ENCODE measurements at regions not wholly inside any gene's neighbourhood (a gene's known extent, or its start where the extent isn't known, plus 50 kb on each side); places are given as distances from the start of the nearest gene placed in this dataset.
A peak's percentile ranks its signal among the peaks of the same experiment; 100 is the strongest.
"Not testable (repeated sequence)": the region's sequence is repeated elsewhere in the genome, so short reads cannot be mapped to it uniquely, and the experiment has no call there.

DNA sequence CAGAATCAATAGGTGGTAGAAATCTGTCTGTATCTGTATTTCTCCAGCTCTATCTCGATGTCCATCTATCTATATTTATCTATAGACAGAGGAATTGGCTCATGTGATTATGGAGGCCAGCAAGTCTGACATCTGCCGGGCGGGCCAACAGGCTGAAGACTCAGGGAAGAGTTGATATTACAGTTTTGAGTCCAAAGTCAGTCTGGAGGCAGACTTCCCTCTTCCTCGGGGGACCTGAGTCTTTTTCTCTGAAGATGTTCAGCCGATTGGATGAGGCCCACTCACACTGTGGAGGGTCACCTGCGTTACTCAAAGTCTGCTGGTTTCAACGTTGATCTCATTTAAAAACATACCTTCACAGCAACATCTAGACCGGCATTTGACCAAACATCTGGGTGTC lies 98.7 kb downstream of the RAMP3 start:
- no peaks in the 10 kb centered on the region for H3K4me1 Mint-ChIP-seq
- no peak for DNase-seq
- no peaks in the 10 kb centered on the region for H3K36me3 Mint-ChIP-seq
- H3K4me3 Mint-ChIP-seq: no peak overlapping the region
- H3K27ac Mint-ChIP-seq: no peak overlapping the region
- peaks cover 28% of the 10 kb centered on the region for H3K27me3 Mint-ChIP-seq
- H3K9me3 Mint-ChIP-seq: no peaks in the 10 kb centered on the region

DNA sequence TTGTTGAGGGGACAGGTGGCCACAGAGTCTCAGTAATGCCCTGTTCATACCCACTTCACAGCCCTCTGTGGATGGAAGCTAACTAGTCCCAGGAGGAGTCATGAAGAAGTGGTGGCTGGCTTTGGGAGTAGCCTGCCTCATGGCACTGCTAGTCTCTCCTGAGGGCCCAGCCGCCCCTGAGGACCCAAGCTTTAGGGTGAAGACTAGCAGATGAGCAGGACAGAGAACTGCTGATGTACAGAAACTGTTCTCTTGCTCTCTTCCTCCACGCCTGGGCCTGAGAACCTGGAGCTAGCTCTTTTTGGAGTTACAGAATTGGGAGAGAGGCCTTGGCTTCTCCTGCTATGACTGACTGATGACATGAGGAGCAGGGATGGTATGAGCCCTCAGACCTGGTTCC lies 99.2 kb downstream of the RAMP3 start:
- no peaks in the 10 kb centered on the region for H3K36me3 Mint-ChIP-seq
- peaks cover 28% of the 10 kb centered on the region for H3K27me3 Mint-ChIP-seq
- H3K4me3 Mint-ChIP-seq: no peak overlapping the region

DNA sequence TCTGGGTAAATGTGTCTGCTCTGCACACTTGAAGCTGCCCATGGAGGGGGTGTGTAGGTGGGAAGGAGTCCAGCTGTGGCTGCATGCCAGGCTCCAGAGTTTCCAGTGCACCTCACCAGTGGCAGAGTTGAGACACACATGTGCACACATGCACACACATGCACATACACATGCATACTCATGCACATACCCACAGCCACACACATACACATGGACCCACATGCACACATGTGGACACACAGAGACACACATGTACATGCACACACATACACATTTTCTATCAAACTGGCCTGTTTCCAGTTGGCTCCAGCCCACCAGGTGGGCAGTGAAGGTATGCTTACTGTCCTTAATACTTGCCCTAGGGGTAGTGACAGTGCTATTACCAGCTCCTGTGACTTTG lies 99.7 kb downstream of the RAMP3 start:
- H3K4me3 Mint-ChIP-seq: no peak overlapping the region
- H3K9me3 Mint-ChIP-seq: no peaks in the 10 kb centered on the region
- no peak for DNase-seq
- no peaks in the 10 kb centered on the region for H3K4me1 Mint-ChIP-seq
- peaks cover 28% of the 10 kb centered on the region for H3K27me3 Mint-ChIP-seq
- H3K36me3 Mint-ChIP-seq: no peaks in the 10 kb centered on the region
- no peak overlapping the region for H3K27ac Mint-ChIP-seq

More for the DNA sequence above, 99.2 kb downstream of the RAMP3 start:
- no peaks in the 10 kb centered on the region for H3K9me3 Mint-ChIP-seq
- H3K27ac Mint-ChIP-seq: no peak overlapping the region
- H3K4me1 Mint-ChIP-seq: no peaks in the 10 kb centered on the region
- DNase-seq: no peak

DNA sequence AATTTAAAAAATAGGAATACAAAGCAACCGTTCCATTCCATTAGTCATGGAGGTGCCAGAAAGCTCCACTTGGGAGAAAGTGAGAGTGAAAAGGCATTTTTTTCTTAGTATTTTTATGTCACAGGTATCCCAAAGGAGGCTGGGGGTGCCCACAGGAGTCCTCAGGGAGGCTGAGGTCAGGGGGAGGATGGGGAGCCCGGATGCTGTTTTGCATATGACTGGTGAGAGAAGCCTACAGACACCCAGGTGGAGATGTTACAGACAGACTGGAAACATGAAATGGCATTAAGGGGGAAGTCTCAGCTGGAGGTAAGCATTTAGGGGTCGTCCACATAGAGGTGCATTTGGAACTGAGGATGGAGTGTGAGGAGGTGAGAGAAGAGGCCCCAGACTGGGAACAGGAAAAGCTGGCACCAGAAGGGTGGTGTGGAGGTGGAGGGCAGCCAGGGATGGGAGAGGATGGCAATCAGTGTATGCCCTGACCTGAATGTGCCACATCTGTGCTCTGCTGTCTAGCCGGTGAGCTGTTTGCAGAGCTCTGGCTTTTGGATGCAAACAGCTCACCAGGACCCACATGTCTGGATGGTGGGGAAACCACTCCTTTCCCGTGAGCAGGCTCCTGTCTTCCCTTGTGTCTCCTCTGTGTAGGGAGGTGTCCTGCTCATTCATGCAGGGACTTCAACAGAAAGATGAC lies 101.1 kb downstream of the RAMP3 start:
- no peak for DNase-seq
- Mint-ChIP-seq H3K9me3 (peaks cover 4% of the 10 kb centered on the region), H3K27me3 (peaks cover 20% of the 10 kb centered on the region), H3K27ac (no peak overlapping the region), H3K4me1 (no peaks in the 10 kb centered on the region), H3K36me3 (no peaks in the 10 kb centered on the region), H3K4me3 (no peak overlapping the region)

DNA sequence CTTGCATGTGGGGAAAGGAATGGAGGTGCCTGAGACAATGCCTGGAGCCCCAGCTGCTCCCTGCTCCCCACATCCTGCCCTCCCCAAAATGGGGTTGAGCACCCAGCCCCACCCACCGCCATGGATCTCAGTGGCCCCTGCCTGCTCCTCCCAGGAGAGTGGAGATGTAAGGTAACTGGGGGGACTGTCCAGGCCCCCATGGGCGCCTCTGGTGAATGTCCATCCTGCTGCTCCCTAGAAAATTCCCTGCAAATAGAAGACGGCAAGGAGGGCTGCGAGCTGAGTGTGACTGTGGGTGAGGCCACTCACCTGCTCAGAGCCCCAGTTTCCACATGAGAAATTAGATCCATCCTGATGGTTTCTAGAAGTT lies 101.6 kb downstream of the RAMP3 start:
- Mint-ChIP-seq H3K4me3 (no peak overlapping the region), H3K36me3 (no peaks in the 10 kb centered on the region), H3K27me3 (peaks cover 22% of the 10 kb centered on the region), H3K4me1 (no peaks in the 10 kb centered on the region), H3K27ac (no peak overlapping the region), H3K9me3 (peaks cover 4% of the 10 kb centered on the region)
- no peak for DNase-seq

DNA sequence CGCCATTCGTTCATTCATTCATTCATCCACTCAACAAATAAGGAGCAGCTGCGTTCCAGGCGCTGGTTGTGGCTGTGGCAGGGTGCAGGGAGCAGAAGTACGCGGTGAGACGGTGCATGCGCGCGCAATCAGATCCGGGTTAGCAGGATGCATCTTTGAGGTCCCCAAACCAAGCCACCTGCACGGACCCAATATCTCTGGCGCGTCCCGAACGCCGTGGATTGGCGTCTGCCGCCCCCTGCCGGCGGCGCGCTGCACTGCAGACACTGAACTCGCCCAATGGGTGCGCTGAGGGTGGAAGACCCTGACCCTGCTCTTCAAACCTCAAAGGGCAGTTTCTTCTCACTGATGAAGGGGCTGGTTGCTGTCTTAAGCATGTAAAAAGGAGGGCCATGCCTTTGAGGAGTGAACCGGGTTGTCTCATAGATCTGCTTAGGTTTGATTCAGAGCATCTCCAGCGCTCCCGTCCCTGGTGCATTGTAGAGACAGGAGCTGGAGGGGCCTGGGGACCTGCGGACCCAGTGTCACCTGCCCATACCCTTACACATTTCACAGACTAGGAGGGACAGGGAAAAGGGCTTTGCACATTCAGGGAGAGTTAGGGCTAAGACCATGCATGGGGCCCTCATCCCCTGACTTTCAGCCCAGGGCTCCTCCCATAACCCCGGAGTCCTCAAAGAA lies 102.5 kb downstream of the RAMP3 start:
- no peaks in the 10 kb centered on the region for H3K4me1 Mint-ChIP-seq

DNA sequence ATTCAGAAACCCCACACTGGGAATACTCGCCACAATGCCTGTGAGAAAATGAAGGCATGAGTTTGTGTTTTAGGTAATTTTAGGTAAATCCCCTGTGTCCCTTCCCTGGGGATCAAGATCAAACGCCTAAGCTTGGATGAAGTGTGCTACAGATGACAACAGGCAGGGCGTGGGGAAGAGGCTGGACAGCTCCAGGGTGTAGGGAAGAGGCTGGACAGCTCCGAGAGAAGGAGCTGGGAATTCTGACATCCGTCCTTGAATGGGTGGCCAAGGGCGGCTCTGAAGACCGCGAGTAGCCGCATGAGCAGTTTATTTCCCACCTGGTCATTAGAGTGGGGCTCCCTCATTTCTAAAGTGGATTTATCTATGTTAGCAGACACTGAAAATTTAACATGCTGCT lies 109.7 kb downstream of the RAMP3 start:
- Mint-ChIP-seq H3K4me1 (no peaks in the 10 kb centered on the region), H3K27me3 (peaks cover 29% of the 10 kb centered on the region)

More for the DNA sequence above, 102.5 kb downstream of the RAMP3 start:
- Mint-ChIP-seq H3K27ac (no peak overlapping the region), H3K36me3 (no peaks in the 10 kb centered on the region), H3K27me3 (peaks cover 27% of the 10 kb centered on the region), H3K9me3 (peaks cover 4% of the 10 kb centered on the region), H3K4me3 (no peak overlapping the region)
- peak; percentile 75 for DNase-seq

DNA sequence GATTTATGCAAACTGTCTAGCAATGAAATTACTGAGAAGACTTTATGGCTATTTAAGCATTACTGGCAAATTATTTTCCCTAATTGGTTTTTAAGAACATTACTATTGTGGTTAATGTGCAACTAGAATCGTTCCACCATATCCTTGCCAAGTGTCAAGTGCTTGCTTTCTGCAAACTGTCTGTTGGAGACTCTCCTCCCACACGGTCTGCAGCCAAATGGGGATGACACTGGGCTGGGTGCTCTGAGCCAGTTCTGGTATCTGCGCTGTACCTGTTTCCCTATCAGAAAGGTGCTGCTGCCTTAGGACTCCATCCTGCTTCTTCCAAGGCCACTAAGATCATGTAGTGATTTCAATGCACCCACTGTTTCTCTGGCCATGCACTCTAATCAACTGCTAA lies 110.4 kb downstream of the RAMP3 start:
- Mint-ChIP-seq H3K36me3 (no peaks in the 10 kb centered on the region), H3K27ac (no peak overlapping the region), H3K4me1 (no peaks in the 10 kb centered on the region), H3K4me3 (no peak overlapping the region), H3K27me3 (peaks cover 29% of the 10 kb centered on the region), H3K9me3 (peaks cover 2% of the 10 kb centered on the region)
- no peak for DNase-seq

More for the DNA sequence above, 109.7 kb downstream of the RAMP3 start:
- H3K36me3 Mint-ChIP-seq: no peaks in the 10 kb centered on the region
- H3K27ac Mint-ChIP-seq: peak overlapping the region; percentile 35
- no peak overlapping the region for H3K4me3 Mint-ChIP-seq
- H3K9me3 Mint-ChIP-seq: peaks cover 4% of the 10 kb centered on the region
- DNase-seq: no peak

DNA sequence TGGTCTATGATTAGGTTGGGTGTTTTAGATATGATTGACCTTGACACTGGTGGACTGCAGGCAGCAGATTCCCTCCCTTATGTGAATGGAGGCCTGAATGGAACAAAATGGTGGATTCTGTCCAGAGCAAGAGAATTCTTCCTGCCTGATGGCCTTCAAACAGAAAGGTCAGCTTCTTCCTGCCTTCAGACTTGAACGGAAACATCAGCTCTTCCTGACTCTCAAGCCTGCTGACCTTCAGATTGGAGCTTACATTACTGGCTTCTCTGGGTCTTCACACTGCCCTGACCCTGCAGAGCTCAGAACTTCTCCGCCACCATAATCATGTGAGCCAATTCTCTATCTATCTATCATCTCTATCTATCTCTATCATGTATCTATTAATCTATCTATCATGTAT lies 111.6 kb downstream of the RAMP3 start:
- Mint-ChIP-seq H3K36me3 (no peaks in the 10 kb centered on the region), H3K27ac (no peak overlapping the region), H3K27me3 (peaks cover 27% of the 10 kb centered on the region), H3K4me1 (no peaks in the 10 kb centered on the region), H3K4me3 (no peak overlapping the region), H3K9me3 (no peaks in the 10 kb centered on the region)
- no peak for DNase-seq

DNA sequence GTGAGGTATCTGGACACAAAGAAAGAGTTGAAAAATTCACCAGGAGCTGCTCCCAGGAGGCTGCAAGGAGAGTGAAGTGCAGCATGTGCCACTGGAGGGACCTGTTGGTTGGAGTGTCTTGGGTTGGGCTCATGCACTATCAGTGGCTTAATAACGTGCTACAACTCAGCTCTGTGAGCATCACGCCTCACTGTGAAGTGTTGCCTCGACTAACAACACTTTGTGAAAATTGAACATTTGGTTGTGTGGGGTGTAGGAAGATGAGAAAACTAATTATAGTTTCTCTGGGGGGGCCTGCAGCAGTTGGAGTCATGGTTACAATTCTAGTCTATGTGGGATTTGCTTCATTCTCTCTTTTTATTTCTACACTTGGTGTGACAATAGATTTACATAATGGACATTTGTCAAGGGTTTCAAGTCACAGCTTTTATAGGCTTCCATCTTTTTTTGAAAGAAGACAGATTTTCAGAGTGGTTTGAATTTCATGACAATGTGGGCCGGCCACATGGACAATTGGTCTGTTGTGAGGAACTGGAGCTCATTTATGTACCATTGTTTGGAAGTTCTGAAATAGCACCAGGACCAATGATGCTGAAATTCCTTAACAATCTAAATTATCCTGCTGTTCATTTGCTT lies 121.3 kb downstream of the RAMP3 start:
- H3K4me1 Mint-ChIP-seq: no peaks in the 10 kb centered on the region
- no peaks in the 10 kb centered on the region for H3K36me3 Mint-ChIP-seq
- no peaks in the 10 kb centered on the region for H3K9me3 Mint-ChIP-seq
- no peak overlapping the region for H3K27ac Mint-ChIP-seq
- peaks cover 35% of the 10 kb centered on the region for H3K27me3 Mint-ChIP-seq
- DNase-seq: no peak
- H3K4me3 Mint-ChIP-seq: no peak overlapping the region

DNA sequence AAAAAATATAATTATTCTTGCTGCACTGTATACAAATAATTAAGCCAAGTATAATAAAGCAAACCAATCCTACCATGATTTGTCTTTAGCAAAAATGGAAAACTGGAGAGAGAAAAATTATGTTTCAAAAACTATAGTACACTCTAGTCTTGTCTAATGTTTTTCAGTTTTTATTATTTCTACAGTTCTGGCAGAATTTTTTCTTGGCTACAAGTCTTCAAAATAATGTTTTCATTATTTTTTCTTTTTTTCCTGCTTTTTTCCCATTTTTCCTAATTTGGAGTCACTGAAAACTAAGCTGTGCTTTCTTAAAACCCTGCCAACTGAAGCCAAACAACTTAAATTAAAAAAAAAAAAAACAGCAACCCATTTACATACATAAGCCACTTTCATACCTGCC lies 132.0 kb downstream of the RAMP3 start:
- peaks cover 19% of the 10 kb centered on the region for H3K9me3 Mint-ChIP-seq
- not testable (repeated sequence) for H3K36me3 Mint-ChIP-seq, DNase-seq, H3K4me3 Mint-ChIP-seq, H3K27ac Mint-ChIP-seq, H3K4me1 Mint-ChIP-seq
- H3K27me3 Mint-ChIP-seq: peaks cover 22% of the 10 kb centered on the region

DNA sequence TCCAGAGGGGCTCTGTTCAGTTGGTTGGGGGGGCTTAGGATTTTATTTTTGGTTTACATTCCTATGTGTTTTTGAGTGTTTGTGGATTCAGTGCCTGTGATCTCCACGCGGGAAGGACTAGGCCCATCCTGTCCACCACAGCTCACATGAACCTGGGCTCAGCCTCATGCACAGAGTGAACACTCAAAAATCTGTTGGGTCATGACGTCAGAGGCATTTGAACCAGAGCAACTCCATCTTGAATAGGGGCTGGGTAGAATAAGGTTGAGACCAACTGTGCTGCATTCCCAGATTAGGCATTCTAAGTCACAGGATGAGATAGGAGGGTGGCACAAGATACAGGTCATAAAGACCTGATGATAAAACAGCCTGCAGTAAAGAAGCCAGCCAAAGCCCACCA lies 133.3 kb downstream of the RAMP3 start:
- no peak for DNase-seq
- no peak overlapping the region for H3K27ac Mint-ChIP-seq
- H3K4me1 Mint-ChIP-seq: no peaks in the 10 kb centered on the region
- H3K36me3 Mint-ChIP-seq: peaks cover 8% of the 10 kb centered on the region
- H3K27me3 Mint-ChIP-seq: peaks cover 28% of the 10 kb centered on the region
- H3K9me3 Mint-ChIP-seq: peaks cover 19% of the 10 kb centered on the region
- H3K4me3 Mint-ChIP-seq: no peak overlapping the region

DNA sequence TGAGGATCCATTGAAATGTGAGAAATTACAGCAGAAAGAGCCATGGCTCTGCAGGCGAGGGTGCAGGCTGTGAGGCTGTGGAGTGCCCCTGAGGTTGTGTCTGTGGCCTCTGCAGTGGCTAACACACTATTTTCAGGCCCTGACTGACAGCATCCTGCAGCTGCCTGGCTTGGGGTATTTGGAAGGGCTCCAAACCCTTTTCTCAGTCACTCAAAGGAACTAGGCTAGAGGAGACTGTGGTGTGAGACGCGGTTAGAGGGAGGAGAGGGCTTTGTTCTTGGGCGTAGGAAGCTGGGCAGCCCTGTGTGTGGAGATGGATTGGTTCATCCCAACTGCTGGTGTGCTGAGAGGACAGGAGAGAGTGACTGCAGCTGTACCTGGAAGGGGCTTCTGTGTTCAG lies 134.9 kb downstream of the RAMP3 start:
- no peak overlapping the region for H3K4me3 Mint-ChIP-seq
- H3K36me3 Mint-ChIP-seq: peaks cover 7% of the 10 kb centered on the region
- H3K27me3 Mint-ChIP-seq: peaks cover 35% of the 10 kb centered on the region
- peaks cover 17% of the 10 kb centered on the region for H3K9me3 Mint-ChIP-seq
- no peaks in the 10 kb centered on the region for H3K4me1 Mint-ChIP-seq
- DNase-seq: no peak
- H3K27ac Mint-ChIP-seq: no peak overlapping the region

DNA sequence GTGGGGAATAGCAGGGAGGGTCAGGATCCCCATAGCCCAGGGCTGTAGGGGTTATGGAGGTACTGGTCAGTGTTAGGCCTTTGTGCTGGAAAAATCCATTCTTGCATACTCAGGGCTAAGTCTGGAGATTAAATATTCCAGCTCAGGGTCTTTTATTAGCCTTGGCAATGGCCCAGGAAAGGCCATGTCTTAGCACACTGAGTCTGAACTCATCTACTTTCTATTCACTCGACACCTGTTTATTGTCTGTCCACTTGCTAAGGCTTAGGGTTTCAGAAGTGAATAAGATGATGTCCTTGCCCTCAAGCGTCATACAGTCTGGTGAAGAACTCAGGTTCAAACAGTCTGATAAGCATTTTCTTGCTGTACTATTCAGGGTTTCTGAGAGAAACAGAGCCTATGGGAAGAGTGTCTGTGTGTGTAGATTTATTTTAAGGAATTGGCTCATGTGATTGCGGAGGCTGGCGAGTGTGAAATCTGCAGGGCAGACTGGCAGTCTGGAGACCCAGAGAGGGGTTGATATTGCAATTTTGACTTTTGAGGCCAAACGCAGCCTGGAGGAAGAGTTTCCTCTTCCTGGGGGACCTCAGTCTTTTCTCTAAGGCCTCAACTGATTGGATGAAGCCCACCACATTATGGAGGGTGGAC lies 135.8 kb downstream of the RAMP3 start:
- Mint-ChIP-seq H3K9me3 (peaks cover 9% of the 10 kb centered on the region), H3K27ac (no peak overlapping the region), H3K4me3 (no peak overlapping the region), H3K36me3 (peaks cover under 1% of the 10 kb centered on the region), H3K4me1 (no peaks in the 10 kb centered on the region), H3K27me3 (peaks cover 33% of the 10 kb centered on the region)
- DNase-seq: no peak

DNA sequence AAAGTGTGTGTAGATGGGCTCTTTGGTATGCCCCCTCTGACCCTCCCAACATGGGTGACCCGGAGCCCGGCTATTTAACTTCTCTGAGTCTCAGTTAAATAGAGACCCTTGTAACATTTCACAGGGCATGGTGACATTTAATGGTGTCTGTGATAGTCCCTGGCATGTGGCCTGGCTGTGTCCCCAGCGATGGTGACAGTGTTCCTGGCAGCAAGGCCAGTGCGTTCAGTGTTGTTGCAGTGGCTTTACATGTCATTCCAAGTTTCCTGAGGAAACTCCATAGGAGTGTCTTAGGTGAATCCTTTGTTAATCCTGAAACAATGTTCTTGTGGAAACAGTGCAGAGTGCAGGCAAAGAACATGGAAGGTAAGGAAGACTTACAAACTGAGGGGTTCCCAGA lies 137.0 kb downstream of the RAMP3 start:
- Mint-ChIP-seq H3K27me3 (peaks cover 38% of the 10 kb centered on the region), H3K36me3 (no peaks in the 10 kb centered on the region), H3K9me3 (peaks cover 2% of the 10 kb centered on the region), H3K4me1 (no peaks in the 10 kb centered on the region), H3K27ac (no peak overlapping the region), H3K4me3 (no peak overlapping the region)
- no peak for DNase-seq

All from activated naive CD8-positive, alpha-beta T cell treated with anti-CD3 and anti-CD28 coated beads for 36 hours (primary cell).